Endodermal cell (in vitro differentiated cells): ENCODE measurements at regions not wholly inside any gene's neighbourhood (a gene's known extent, or its start where the extent isn't known, plus 50 kb on each side); places are given as distances from the start of the nearest gene placed in this dataset.

Experiments used
- DNase-seq: peaks from one replicate; pipeline ENCODE4 v3.0.0-alpha.2; 2017
- H3K27ac ChIP-seq: 2 replicates; pipeline ENCODE4 v1.5.1; 2013; ENCODE audit warnings: mild to moderate bottlenecking, low read depth, low read length, moderate library complexity
- H3K27me3 ChIP-seq: 2 replicates; pipeline ENCODE4 v1.6.1; 2013; ENCODE audit warnings: mild to moderate bottlenecking, low read length, moderate library complexity; ENCODE audit not compliant: insufficient read depth, control insufficient read depth, poor library complexity, severe bottlenecking
- H3K36me3 ChIP-seq: 2 replicates; pipeline ENCODE4 v1.7.0; 2013; ENCODE audit warnings: mild to moderate bottlenecking, low read length, moderate library complexity; ENCODE audit not compliant: control insufficient read depth, insufficient read depth
- H3K4me1 ChIP-seq: one replicate; pipeline ENCODE4 v1.7.0; 2013; ENCODE audit warnings: low read length; ENCODE audit not compliant: control insufficient read depth, insufficient read depth
- H3K4me3 ChIP-seq: 2 replicates; pipeline ENCODE4 v1.5.1; 2013; ENCODE audit warnings: mild to moderate bottlenecking, low read length, moderate library complexity
- H3K9ac ChIP-seq: 2 replicates; pipeline ENCODE4 v1.6.1; 2013; ENCODE audit warnings: mild to moderate bottlenecking, low read length, moderate library complexity; ENCODE audit not compliant: poor library complexity, severe bottlenecking; ENCODE audit errors: extremely low read depth
- H3K9me3 ChIP-seq: 2 replicates; pipeline ENCODE4 v1.6.1; 2013; ENCODE audit warnings: mild to moderate bottlenecking, low read length, moderate library complexity; ENCODE audit not compliant: control insufficient read depth
- H3K27ac Mint-ChIP-seq: 2 replicates; pipeline ENCODE4 v1.8.0; 2020; ENCODE audit warnings: mixed read lengths
- H3K27me3 Mint-ChIP-seq: 2 replicates; pipeline ENCODE4 v1.8.0; 2021; ENCODE audit warnings: mild to moderate bottlenecking, mixed read lengths; ENCODE audit not compliant: insufficient read depth
- H3K36me3 Mint-ChIP-seq: 2 replicates; pipeline ENCODE4 v1.8.0; 2020; ENCODE audit warnings: low read depth, mixed read lengths
- H3K4me1 Mint-ChIP-seq: 2 replicates; pipeline ENCODE4 v1.8.0; 2020; ENCODE audit warnings: mixed read lengths
- H3K4me3 Mint-ChIP-seq: 2 replicates; pipeline ENCODE4 v1.8.0; 2020; ENCODE audit warnings: mild to moderate bottlenecking, moderate library complexity, mixed read lengths
- H3K9me3 Mint-ChIP-seq: 2 replicates; pipeline ENCODE4 v1.8.0; 2020; ENCODE audit warnings: mild to moderate bottlenecking, mixed read lengths
- WGBS, 2 experiments: methylation state at CpG; one replicate each; pipeline versions ENCODE4 v1.1.5 to v1.1.7; 2013; ENCODE audit warnings: missing lambda C conversion rate in 2 of 2, mixed read lengths in 1 of 2; ENCODE audit not compliant: insufficient coverage in 1 of 2, insufficient read length in 1 of 2; 5-methylcytosine and 5-hydroxymethylcytosine counted together
- TF ChIP-seq, protein P1 (sequence below): fragments of 200-600 bp; sonication (generic); conservative IDR thresholded peaks from 2 replicates; pipeline ENCODE4 v1.5.0; 2021; ENCODE audit warnings: antibody characterized with exemption, mild to moderate bottlenecking

GRCh38 chr2:234638966-234639365, 142.1 kb upstream of the ARL4C start:
- TF ChIP-seq, protein P1, sequence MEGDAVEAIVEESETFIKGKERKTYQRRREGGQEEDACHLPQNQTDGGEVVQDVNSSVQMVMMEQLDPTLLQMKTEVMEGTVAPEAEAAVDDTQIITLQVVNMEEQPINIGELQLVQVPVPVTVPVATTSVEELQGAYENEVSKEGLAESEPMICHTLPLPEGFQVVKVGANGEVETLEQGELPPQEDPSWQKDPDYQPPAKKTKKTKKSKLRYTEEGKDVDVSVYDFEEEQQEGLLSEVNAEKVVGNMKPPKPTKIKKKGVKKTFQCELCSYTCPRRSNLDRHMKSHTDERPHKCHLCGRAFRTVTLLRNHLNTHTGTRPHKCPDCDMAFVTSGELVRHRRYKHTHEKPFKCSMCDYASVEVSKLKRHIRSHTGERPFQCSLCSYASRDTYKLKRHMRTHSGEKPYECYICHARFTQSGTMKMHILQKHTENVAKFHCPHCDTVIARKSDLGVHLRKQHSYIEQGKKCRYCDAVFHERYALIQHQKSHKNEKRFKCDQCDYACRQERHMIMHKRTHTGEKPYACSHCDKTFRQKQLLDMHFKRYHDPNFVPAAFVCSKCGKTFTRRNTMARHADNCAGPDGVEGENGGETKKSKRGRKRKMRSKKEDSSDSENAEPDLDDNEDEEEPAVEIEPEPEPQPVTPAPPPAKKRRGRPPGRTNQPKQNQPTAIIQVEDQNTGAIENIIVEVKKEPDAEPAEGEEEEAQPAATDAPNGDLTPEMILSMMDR, result no peak
- WGBS, 2 experiments, result 96 to 100% methylated on average over 1 of the region's 1 CpG
- Histone ChIP-seq H3K27me3 (no peaks in the 10 kb centered on the region), H3K9ac (no peak overlapping the region), H3K36me3 (no peaks in the 10 kb centered on the region), H3K4me1 (no peaks in the 10 kb centered on the region), H3K9me3 (peaks cover 41% of the 10 kb centered on the region), H3K27ac (no peak overlapping the region), H3K4me3 (no peak overlapping the region)
- Mint-ChIP-seq H3K9me3 (peaks cover 55% of the 10 kb centered on the region), H3K36me3 (peaks cover 9% of the 10 kb centered on the region), H3K27me3 (no peaks in the 10 kb centered on the region), H3K4me1 (peaks cover 4% of the 10 kb centered on the region), H3K4me3 (no peak overlapping the region), H3K27ac (no peak overlapping the region)
- no peak for DNase-seq

GRCh38 chr2:234635284-234635683, 138.4 kb upstream of the ARL4C start:
- H3K27ac ChIP-seq, result no peak overlapping the region
- H3K4me1 ChIP-seq, result peaks cover 11% of the 10 kb centered on the region
- DNase-seq, result no peak
- H3K4me3 ChIP-seq, result no peak overlapping the region
- TF ChIP-seq, protein P1, result no peak
- Mint-ChIP-seq H3K9me3 (peaks cover 23% of the 10 kb centered on the region), H3K27ac (no peak overlapping the region), H3K36me3 (peaks cover 4% of the 10 kb centered on the region), H3K4me3 (no peak overlapping the region), H3K27me3 (no peaks in the 10 kb centered on the region), H3K4me1 (peaks cover 22% of the 10 kb centered on the region)
- peaks cover 13% of the 10 kb centered on the region for H3K9me3 ChIP-seq
- no peaks in the 10 kb centered on the region for H3K27me3 ChIP-seq
- WGBS, 2 experiments, result 100% methylated on average over 1 of the region's 1 CpG; no CpG with 5 or more reads in 1 of the 2 experiments
- no peak overlapping the region for H3K9ac ChIP-seq
- no peaks in the 10 kb centered on the region for H3K36me3 ChIP-seq

DNA sequence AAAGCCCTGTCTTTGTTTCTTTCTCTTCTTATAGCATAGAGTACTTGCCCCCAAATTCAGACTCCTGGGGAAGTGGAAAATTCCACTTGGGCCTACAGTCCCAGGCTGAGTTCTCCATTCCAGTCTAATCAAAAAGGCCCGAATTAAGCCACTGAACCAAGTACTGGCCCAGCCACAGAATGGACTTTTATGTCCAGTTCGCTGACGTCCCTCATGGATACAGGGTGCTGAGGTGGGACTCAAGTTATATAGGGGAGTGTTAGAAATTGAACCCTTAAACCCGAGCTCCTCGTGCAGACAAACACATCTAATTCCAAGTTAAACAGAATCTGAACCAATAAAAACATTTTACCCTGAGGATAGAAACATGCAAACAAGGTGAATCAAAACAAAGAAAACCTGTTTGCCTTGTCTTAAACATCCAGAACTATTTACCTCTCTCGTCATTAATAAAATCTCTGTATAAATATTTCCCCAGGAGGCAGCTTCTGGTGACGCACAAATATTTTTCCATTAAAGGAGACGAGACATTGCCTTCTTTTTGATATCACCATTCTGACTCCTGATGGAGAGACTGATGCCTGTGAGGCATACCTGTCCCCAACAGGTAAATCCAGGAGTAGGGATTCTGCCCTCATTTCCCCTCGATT, 136.8 kb upstream of the ARL4C start:
- TF ChIP-seq, protein P1, result no peak
- peaks cover 22% of the 10 kb centered on the region for H3K4me1 Mint-ChIP-seq
- Histone ChIP-seq H3K4me1 (peaks cover 11% of the 10 kb centered on the region), H3K36me3 (no peaks in the 10 kb centered on the region), H3K4me3 (no peak overlapping the region), H3K9ac (no peak overlapping the region), H3K27ac (no peak overlapping the region), H3K27me3 (no peaks in the 10 kb centered on the region), H3K9me3 (peaks cover 6% of the 10 kb centered on the region)
- WGBS, 2 experiments, result 96 to 100% methylated on average over 6 to 9 of the region's 9 CpGs
- peaks cover 27% of the 10 kb centered on the region for H3K9me3 Mint-ChIP-seq
- H3K36me3 Mint-ChIP-seq, result peaks cover 4% of the 10 kb centered on the region
- H3K27ac Mint-ChIP-seq, result no peak overlapping the region
- no peak for DNase-seq
- H3K4me3 Mint-ChIP-seq, result no peak overlapping the region
- H3K27me3 Mint-ChIP-seq, result no peaks in the 10 kb centered on the region
